NT2/D1 (cell line): ENCODE measurements at regions not wholly inside any gene's neighbourhood (a gene's known extent, or its start where the extent isn't known, plus 50 kb on each side); places are given as distances from the start of the nearest gene placed in this dataset.

Source experiments
- SUZ12 ChIP-seq: IDR thresholded peaks from 2 replicates; pipeline ENCODE4 v1.6.1; 2011; ENCODE audit not compliant: insufficient read length, insufficient read depth; ENCODE audit errors: extremely low read depth
- YY1 ChIP-seq: IDR thresholded peaks from 2 replicates; pipeline ENCODE4 v1.6.1; 2011; ENCODE audit not compliant: insufficient read length, insufficient read depth
- ZNF274 ChIP-seq: IDR thresholded peaks from 2 replicates; pipeline ENCODE4 v1.6.1; 2011; ENCODE audit warnings: mild to moderate bottlenecking, low read depth, low read length

GRCh38 chr1:104989012-104989411 lies 1239.3 kb downstream of the AMY1C start:
- TF ChIP-seq SUZ12 (no peak), ZNF274 (no peak), YY1 (no peak)
